ENCODE measurements at regions not wholly inside any gene's neighbourhood (a gene's known extent, or its start where the extent isn't known, plus 50 kb on each side); places are given as distances from the start of the nearest gene placed in this dataset.
"Not testable (repeated sequence)": the region's sequence is repeated elsewhere in the genome, so short reads cannot be mapped to it uniquely, and the experiment has no call there.

DNA sequence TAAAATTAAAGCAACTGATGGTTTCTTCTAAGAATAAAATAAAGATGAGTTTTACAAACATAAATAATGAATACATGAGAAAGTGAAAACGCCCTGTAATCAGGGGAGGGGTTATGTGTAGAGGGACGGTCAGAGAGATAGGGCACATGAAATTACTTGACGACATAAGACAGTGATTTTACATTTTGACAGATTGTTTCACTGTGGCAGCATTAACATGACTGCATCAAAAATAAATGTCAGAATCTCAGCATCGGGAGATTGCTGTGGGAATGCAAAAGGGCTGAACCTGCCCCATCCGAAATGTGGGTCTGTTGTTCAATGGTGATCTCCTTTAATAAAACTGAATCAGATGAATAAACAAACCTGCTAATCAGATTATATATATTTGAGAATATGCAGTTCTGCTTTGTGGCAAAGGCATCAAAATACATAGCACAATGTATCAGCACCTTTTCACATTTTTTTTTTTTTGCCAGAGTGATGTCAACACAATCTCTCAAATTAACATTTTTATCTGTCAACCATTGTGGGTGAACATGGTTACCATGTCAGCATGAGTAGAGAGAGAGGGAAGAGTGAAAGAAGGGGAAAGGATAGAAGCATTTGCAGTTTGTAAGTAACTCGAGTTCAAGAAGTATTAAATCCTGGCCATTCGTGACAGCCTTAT lies 177.1 kb upstream of the MAN1A1 start:
- ATAC-seq, result no peak

DNA sequence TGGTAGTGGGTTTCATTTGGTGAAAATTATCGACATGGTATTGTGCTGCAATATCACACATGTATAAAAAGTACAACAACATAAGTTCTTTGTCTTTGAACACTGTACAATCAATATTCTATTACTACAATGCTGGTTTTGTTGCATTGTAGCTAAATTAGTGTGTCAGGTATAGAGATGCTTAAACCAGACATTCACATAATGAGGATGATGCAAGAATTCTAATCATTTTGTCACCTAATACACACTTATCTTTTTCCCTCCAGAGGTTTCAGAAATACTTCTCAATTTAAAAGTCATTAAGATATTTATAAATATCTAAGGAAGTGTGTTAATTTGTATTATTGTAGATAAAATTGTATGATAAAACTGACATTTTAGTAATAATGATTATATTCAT lies 174.8 kb upstream of the MAN1A1 start:
- ATAC-seq, result no peak

DNA sequence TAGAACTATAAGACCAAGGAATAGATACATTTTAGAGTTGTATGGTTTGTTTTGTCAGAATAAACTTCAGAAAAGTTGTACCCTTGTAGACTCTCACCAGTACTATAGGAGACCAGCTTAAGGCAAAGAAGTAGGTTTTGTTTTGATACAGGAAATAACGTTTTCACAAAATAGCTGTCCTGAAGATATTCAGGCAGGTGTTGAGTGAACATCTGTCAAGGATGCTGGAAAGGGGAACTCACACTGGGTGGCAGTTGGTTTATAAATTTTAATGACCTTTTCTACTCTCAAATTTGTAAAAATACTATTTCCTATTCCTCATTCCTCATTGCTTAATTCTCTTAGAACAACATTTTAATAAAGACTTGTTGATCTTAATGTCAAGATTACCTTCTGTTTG lies 174.0 kb upstream of the MAN1A1 start:
- no peak for ATAC-seq

DNA sequence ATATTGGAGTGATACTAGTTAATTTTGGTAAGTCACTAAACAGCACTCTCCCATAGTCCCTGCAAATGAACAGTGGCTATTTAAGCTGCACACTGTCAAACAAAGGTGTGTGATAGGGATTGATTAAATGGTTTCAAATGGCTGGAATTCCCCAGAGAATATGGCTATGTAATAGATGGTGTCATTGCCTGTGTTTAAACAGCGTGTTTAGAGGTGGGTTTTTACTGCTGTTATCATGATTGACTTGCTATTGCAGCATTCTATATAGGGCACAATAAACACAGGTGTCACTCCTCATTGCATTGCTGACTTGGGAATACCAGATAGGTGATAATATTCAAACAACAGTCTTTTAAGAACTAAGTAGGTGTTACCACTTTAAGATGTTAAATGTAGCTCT lies 171.7 kb upstream of the MAN1A1 start:
- no peak for ATAC-seq

DNA sequence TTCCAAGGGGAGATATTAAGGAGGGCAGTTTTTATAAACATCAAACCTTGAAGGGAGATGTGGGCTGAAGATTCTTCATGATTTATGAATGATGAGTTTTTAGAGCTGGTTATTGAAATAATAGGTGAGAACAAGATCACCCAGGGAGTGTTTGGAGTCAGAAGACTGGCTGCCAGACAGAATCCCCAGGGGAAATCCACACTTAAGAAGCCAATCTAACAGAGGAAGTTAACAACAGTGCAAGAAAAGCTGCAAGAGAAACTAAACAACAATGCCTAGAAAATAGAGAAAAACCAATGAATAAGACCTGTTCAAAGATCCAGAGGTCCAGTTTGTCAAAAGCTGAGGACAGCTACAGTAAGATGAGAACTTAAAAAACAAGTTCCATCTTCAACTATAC lies 167.9 kb upstream of the MAN1A1 start:
- no peak for ATAC-seq

DNA sequence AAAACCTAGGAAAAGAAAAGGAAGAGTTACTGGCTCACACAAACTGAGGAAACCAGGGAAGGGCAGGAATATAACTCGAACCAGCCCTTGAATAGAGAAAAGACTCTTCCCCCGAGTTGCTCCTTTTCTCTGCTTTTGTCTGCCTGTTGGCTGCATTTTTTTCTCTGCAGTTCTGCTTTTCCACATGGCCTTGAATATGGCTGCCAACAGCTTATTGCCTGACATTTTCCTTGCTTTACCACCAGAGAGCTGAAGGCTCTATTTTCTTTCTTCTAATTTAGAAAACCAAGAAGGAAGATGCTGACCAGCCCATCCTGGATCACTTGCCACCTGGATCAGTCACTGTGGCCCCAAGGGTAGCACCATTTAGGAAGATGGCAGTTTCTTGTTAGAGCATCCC lies 164.8 kb upstream of the MAN1A1 start:
- ATAC-seq, result no peak

DNA sequence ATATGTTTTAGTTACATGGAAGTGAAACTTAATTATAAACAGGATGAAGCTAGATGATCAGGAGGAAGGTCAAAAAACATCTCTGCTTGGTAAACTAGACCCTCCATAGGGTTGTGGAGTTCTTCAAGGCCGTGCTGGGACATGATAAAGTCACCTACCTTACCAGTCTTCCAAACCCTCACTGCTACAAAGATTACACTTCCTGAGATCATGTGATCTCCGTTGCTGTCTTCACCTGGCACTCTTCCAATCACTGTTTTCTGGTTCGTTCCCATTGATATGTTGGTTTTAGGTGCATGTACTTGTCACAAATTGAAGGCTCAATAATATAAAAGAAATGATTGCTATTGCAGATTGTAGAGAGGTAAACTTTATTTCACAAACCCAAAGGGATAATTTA lies 161.5 kb upstream of the MAN1A1 start:
- ATAC-seq, result no peak

DNA sequence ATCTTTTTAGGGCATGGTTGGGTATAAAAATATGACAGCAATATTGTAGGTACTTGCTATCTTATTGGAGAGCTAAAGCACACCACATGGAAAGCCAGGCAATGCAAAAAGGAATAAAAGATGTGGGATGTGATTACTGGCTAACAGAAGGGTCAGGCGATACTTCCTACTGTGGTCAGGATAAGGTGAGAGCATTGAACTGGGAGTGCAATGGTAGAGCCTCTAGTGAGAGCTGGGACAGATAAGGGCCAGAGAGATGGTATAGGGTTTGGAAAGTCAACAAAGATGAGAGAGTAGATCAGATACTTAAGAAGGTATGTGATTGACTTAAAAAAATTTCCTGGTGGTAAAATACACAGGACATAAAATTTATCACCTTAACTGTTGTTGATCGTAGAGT lies 160.7 kb upstream of the MAN1A1 start:
- ATAC-seq, result no peak

DNA sequence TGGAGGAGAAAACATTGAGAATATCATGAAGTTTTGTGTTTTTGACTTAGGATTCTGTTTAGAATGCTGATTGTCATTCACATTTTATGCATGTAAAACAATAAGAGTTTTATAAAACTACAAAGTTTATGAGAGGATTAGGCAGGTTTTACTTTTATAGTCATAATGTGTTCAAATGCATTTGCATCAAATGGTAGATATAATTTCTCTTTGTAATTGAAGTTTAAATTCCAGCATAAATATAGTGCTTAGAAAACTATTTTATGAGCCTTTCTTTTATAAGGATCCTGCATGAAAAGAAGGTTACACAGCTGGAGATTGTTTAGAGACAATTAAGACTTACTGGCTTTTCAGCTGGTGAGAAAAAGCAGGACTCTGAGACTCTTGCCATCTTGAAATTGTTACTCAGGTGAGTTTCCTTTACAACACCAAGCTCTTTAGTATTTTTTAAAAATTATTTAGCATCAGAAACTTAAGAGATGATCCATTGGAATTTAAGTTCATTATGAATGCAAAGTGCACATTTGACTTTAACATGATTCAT lies 157.1 kb upstream of the MAN1A1 start:
- no peak for ATAC-seq

DNA sequence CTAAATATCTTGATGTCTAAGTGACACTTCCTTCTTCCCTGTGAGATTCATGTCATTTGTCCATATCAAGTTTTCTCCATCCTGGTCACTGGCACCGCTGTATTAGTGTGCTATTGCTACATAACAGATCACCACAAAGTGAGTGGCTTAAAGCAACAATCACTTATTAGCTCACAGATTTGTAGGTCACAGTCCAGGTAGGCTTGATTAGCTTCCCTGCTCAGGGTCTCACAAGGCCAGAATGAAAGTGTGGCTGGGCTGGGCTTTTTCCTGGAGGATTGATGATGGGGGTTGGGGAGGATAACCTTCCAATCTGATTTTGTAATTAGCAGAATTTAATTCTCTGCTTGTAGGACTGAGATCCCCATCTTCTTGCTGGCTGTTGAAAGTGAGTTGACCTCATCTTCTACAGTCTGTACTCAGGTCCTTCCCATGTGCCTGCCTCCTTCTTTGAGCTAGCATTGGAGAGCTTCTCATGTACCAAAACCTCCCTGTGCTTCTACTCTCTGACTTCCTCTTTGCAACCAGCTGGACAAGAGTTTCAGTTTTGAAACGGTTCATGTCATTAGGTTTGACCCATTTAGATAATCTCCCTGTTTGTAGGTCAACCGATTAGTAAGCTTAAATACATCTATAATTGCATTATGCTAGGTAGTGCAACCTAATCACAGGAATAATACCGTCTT lies 152.4 kb upstream of the MAN1A1 start:
- ATAC-seq, result no peak

DNA sequence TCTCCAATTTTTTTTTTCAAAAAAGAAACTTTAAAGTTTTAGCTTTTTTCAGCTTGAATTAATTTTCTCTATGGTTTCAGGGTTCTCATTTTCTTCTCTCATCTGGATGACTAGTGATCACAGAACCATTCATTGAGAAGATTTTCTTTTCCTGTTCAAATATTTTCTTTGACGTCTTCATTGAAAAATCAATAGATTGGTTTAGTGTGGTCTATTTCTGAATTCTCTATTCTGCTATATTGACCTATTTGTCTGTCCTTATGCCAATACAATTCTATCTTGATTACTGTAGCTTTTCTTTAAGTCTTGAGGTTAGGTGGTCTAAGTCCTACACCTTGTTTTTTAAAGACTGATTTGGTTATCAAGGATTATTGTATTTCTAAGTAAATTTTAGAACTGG lies 150.2 kb upstream of the MAN1A1 start:
- no peak for ATAC-seq

DNA sequence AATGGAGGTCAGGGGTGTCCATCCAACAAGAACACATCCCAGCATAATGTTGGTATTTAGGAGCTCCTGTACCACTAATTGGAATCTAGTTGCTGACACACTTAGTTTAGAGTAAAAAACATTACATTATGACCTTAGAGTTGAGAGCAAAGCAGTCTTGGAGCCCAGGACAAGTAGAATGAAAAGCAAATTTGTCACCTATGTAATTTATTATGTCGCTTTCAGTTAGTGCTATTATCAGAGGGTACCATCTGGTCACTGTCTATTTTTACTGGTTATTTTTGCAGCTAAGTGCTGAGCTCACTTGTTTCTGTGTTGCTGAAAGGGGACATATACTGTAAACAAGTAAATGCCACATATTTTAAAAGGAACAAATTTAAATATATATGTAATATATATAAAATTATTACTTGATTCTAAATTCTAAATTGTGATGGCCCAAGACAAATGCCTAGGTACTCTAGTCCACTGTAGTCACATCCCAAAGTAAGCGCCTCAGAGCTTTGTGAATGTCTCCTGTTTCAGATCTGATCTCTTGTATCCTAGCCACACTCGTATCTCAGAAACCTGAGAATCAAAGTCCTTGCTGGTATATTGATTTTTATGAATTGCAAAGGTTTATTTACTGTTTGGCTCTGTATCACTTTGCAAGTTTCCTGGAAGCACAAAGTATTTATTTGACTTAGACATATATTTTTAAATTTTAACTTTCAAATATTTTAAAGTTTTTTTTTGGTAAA lies 148.6 kb upstream of the MAN1A1 start:
- no peak for ATAC-seq

DNA sequence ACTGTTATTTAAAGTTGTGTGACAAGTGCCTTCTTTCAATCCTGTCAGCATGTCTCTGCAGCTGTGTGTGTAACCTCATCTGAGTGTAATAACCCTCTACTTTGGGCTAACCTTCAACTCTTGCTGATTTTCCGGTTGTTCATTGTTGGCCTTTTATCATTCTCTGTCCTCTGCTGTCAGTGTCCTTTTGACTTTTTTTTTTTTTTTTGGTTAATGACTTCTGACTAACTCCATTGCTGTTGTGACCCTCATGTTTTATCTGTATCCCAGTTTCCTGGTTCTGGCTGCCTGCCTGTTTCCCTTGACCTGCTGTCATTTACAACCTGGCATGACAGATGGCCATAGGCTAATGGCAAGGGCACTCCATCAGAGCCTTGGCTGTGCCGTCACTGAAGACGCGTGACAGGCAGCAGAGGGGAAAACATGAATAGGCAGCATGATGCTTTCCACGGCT lies 145.7 kb upstream of the MAN1A1 start:
- no peak for ATAC-seq

DNA sequence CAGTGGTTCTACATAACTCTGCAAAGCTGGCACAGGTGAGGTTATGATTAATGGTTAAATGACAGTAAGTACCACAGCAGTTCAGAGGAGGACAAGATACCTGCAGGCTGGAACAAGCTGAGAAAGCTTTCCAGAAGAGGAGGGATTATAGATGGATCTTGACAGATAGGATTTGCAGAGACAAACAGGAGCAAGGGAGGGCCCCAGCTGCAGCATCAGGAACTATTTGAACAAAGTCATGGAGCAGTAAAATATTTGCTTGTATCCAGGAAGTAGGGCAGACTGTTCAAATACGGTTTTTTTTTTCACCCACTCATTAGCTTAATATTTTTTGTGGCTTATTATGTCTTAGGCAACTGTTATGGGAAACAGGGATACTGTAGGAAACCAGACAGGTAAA lies 144.4 kb upstream of the MAN1A1 start:
- ATAC-seq, result no peak

DNA sequence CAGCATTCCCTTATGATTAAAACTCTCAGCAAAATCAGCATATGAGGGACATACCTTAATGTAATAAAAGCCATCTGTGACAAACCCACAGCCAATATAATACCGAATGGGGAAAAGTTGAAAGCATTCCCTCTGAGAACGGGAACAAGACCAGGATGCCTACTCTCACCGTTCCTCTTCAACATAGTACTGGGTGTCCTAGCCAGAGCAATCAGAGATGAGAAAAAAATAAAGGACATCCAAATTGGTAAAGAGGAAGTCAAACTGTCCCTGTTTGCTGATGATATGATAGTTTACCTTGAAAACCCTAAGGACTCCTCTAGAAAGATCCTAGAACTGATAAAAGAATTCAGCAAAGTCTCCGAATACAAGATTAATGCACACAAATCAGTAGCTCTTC lies 141.6 kb upstream of the MAN1A1 start:
- not testable (repeated sequence) for ATAC-seq

DNA sequence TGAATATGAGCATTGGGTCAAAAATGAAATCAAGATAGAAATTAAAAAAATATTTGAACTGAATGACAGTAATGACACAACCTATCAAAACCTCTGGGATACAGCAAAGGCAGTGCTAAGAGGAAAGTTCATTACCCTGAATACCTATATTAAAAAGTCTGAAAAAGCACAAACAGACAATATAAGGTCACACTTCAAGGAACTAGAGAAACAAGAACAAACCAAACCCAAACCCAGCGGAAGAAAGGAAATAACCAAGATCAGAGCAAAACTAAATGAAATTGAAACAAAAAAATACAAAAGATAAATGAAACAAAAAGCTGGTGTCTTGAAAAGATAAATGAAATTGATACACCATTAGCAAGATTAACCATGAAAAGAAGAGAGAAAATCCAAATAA lies 140.5 kb upstream of the MAN1A1 start:
- ATAC-seq, result not testable (repeated sequence)

DNA sequence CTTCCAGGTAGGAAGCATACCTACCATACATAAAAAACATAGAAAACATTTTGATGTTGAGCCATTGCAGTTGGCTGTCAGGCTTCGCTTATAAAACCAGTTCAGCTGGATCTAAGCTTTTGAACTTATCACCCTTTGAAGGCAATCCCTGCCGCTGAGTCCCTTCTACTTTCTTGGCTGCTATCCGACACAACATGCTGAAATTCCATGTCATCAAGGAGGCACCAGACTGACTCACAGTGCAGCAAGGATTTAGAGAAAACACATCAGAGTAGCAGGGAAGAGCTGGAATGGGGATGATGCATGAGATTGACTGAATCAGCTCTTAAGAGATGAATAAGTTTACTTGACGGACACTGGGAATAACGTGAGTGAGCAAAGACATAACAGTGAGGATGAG lies 135.0 kb upstream of the MAN1A1 start:
- ATAC-seq, result no peak

DNA sequence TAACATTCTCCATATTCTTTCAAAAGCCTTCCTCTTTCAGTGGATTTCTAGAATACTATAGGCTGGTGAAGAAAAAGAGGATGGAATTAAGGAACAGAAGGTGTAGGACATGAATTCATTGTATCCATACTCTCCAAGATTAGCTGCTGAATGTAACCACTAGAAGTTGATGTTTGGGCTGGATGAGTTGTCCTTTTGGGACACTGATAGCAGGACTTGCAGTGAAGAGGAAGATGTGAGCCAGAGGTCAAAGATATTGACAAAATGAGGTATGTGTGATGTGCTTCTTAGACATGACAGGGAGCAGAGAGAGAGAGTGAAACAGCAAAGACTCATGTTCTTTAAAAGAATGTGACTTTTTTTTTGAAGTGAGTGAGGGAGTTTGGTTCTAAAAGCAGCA lies 134.3 kb upstream of the MAN1A1 start:
- ATAC-seq, result no peak

DNA sequence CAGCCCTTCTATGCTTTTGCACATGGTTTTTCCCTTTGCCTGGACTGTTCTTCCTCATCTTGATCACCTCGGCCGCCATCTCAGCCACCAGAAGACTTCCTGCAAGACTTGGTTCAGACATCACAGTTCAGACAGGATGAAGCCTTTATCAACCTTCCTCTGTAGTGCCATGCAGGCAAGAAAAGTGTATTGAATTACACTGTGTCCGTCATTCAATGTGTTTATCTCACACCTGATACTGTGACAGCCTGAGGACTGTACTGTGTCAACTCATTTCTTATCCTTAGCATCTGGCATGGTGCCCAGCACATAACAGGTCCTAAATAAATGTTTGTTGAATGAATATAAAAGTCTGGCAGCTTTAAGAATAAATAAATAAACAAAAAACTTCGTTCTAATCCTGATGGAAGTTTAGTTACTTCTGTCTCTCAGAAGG lies 133.3 kb upstream of the MAN1A1 start:
- no peak for ATAC-seq

DNA sequence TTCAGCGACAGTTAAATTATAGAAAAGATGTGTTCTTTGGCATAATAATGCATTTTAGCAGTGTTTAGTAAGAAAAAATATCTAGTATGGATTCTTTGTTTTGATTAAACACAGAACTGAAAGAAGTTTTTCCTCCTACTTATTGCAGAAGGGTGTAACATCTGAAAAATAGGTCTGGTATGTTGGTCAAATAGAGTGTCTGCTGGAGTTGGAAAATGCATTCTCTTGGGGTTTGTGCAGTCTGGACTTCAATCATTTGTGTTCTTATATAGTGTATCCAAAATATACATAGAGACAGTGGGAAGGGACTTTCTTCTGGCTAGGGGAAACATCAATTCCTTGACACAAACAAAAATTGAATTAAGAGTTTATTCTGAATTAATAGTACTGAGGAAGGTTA lies 132.4 kb upstream of the MAN1A1 start:
- no peak for ATAC-seq

DNA sequence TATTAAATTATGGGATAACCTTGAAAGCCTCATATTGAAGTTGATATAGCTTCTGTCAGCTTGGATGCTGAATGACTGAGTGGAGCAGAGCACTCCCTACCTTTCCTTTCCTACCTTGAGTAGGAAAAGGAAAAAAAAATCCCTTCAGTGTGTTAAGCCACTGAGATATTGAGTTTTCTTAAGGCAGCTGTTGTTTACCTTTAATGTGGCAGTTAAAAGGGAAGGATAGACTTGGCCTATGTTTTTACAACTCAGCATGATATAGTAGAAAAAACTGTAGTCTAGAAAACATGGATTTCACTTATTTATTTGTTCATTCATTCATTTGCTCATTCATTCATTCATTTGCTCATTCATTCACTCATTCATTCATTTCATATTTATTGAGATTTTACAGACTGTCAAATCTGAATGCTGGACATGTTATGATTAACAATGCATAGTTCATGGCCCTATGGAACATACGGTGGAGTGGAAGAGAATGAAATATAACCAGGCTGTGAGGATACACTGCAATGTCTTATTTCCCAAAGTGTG lies 131.5 kb upstream of the MAN1A1 start:
- ATAC-seq, result no peak

DNA sequence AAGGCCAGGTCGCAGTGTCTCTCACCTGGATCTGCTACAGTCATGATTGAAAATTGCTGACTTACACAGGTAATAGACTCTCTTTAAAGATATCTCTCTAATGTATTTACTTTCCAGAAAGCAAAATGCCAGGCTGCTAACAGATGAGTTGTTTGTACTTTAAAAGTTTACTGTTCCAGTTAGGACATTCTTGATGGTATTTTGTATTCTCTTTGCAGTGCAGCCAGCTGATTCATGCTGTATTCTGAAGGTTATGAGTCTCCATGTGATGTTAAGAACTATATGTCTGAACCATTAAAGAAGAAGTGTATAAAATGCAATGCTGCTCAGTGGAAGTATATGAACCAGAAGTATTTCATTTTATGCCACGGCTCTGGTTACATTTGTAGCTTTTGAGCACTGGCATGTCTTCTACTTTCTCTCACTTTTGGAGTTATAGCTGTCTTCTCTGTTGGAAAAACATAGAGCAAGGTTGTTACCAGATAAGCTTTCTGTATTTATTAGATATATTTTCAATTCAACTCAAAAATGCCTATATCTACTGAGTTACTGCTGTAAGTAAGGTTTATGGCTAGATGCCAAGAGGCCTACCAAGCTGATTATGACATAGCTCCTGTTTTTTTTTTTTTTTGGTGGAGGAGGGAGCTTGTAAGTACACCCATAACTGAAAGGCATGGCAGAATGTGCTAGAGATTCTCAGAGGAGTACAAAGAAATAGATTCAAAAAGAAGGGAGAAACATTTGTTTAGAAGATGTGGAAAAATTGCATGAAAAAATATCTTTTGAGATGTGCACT lies 130.5 kb upstream of the MAN1A1 start:
- no peak for ATAC-seq

DNA sequence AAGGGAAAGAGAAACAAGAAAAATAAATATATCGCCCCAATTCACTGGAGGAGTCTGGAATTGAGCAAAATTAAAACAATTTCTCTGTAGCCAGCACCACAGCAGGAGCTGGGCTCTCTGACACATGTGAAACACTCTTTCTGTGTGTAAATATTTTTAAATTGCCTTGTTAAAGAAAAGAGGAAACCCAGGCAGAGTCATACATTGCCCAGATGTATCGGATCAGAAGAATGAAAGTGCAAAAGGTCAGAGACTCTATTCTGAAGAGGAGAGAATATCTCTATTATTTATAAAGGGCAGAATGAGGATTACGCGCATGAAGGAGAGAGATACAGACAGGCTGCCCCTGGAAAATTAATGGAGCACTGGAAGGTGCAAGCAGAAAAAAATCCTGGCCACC lies 127.0 kb upstream of the MAN1A1 start:
- no peak for ATAC-seq

All from activated CD4-positive, CD25-positive, alpha-beta regulatory T cell treated with anti-CD3 and anti-CD28 coated beads, Interleukin-2, amount 50 U/mL, for 24 hours (primary cell).